ENCODE measurements at regions not wholly inside any gene's neighbourhood (a gene's known extent, or its start where the extent isn't known, plus 50 kb on each side); places are given as distances from the start of the nearest gene placed in this dataset.

DNA sequence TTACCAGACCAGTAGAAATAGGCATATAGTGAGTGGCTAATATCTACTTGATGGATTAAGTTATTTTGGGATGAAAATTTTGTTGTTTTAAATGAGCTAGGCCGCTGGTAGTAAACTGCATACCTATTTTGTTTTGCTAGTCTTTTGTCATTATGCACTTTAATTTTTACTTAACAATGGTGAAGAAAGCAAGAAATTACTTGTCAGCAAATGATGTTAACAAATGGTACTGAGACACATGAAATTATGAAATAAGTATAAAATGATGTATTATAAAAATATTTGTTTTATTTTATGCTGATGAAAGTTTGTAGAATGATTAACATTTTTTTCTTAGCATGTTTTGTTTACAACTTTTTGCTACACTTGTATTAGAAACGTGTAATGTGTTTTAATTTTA lies 807.7 kb downstream of the TBC1D32 start:
- no peak overlapping the region for H2AK5ac ChIP-seq (ENCODE audit: low read depth, low read length)
- no peak overlapping the region for H2BK20ac ChIP-seq (ENCODE audit: low read depth, low read length)
- H3K9me3 ChIP-seq (ENCODE audit: control insufficient read depth, insufficient read depth, low read length): peaks cover 2% of the 10 kb centered on the region; the same call in 1 of the 2 replicates
- no peak overlapping the region for H3K4me2 ChIP-seq (ENCODE audit: low read depth, low read length)
- POLR2A ChIA-PET (ENCODE audit: unreplicated experiment): no interaction called here
- WGBS, 2 experiments (ENCODE audit: extremely low coverage in 2 of 2, insufficient read length in 1 of 2): no CpG with 5 or more reads among the region's 2 CpGs
- no peaks in the 10 kb centered on the region for H3K36me3 ChIP-seq (ENCODE audit: control insufficient read depth, insufficient read depth, low read length)
- H4K91ac ChIP-seq (ENCODE audit: insufficient read depth, low read depth, low read length): no peak overlapping the region
- H2AK9ac ChIP-seq (replicated peaks; ENCODE audit: low read depth, low read length, poor library complexity): no peak overlapping the region
- H3K18ac ChIP-seq (ENCODE audit: low read depth, low read length): no peak overlapping the region
- H3K4me3 ChIP-seq (ENCODE audit: insufficient read depth, low read depth, low read length): no peak overlapping the region
- H2BK5ac ChIP-seq (ENCODE audit: low read depth, low read length, poor library complexity, severe bottlenecking): no peak overlapping the region
- no peak overlapping the region for H3K56ac ChIP-seq (ENCODE audit: extremely low read depth, insufficient read depth, low read length)
- H3K4me1 ChIP-seq (ENCODE audit: control insufficient read depth, insufficient read depth, low read length): no peaks in the 10 kb centered on the region
- no TSS peak for BruUV-seq (replicated peaks)
- H2AFZ ChIP-seq (replicated peaks; ENCODE audit: low read length, poor library complexity): no peak overlapping the region
- ATAC-seq (ENCODE audit: low read depth): no peak
- no peak overlapping the region for H2BK15ac ChIP-seq (ENCODE audit: low read depth, low read length)
- dilution Hi-C loops (cut with HindIII; ENCODE audit: low sequenced_read_pairs, unreplicated experiment): no loop called here
- in situ Hi-C loops (cut with MboI; ENCODE audit: low sequenced_read_pairs): no loop called here
- H3K27me3 ChIP-seq (ENCODE audit: control insufficient read depth, insufficient read depth, low read length): no peaks in the 10 kb centered on the region
- H4K20me1 ChIP-seq (ENCODE audit: insufficient read depth, low read length): no peaks in the 10 kb centered on the region
- no peak for DNase-seq
- no peak overlapping the region for H2BK120ac ChIP-seq (ENCODE audit: low read depth, low read length)
- H4K5ac ChIP-seq (ENCODE audit: low read depth, low read length): no peak overlapping the region
- no peak overlapping the region for H3K23ac ChIP-seq (ENCODE audit: low read depth, low read length)
- no peak overlapping the region for H4K8ac ChIP-seq (ENCODE audit: low read depth in 2 of 2, low read length in 2 of 2)
- no peak overlapping the region for H3K27ac ChIP-seq (ENCODE audit: insufficient read depth, low read length)
- intact Hi-C loops (cut with micrococcal nuclease): no loop called here
- no peaks in the 10 kb centered on the region for H3K79me1 ChIP-seq (ENCODE audit: low read depth in 1 of 2, low read length in 2 of 2)
- H3K9me1 ChIP-seq (ENCODE audit: insufficient read depth, low read length): no peaks in the 10 kb centered on the region
- CTCF ChIA-PET: no interaction called here
- no peak overlapping the region for H3K14ac ChIP-seq (replicated peaks; ENCODE audit: low read depth, low read length)
- no peak overlapping the region for H3K9ac ChIP-seq (ENCODE audit: low read depth, low read length)
- TF ChIP-seq MAZ (IDR thresholded peaks at IDR 0.05; ENCODE audit: borderline replicate concordance, low read depth, low read length) (no peak), FOS (IDR thresholded peaks at IDR 0.05; ENCODE audit: low read depth, low read length) (no peak), MXI1 (IDR thresholded peaks at IDR 0.05; ENCODE audit: borderline replicate concordance, low read depth, low read length) (no peak), RAD21 (IDR thresholded peaks at IDR 0.05; ENCODE audit: low read length) (no peak), CEBPB (IDR thresholded peaks at IDR 0.05; ENCODE audit: low read depth, low read length) (no peak), RCOR1 (IDR thresholded peaks at IDR 0.05; ENCODE audit: insufficient replicate concordance, low read length) (no peak), SMC3 (IDR thresholded peaks at IDR 0.05; ENCODE audit: low read depth, low read length) (no peak), BHLHE40 (IDR thresholded peaks at IDR 0.05; ENCODE audit: low read depth, low read length) (no peak), POLR2A (IDR thresholded peaks at IDR 0.05; ENCODE audit: low read depth, low read length) (no peak), MAFK (IDR thresholded peaks at IDR 0.05; ENCODE audit: low read depth, low read length) (no peak)
- TF ChIP-seq, protein P1, sequence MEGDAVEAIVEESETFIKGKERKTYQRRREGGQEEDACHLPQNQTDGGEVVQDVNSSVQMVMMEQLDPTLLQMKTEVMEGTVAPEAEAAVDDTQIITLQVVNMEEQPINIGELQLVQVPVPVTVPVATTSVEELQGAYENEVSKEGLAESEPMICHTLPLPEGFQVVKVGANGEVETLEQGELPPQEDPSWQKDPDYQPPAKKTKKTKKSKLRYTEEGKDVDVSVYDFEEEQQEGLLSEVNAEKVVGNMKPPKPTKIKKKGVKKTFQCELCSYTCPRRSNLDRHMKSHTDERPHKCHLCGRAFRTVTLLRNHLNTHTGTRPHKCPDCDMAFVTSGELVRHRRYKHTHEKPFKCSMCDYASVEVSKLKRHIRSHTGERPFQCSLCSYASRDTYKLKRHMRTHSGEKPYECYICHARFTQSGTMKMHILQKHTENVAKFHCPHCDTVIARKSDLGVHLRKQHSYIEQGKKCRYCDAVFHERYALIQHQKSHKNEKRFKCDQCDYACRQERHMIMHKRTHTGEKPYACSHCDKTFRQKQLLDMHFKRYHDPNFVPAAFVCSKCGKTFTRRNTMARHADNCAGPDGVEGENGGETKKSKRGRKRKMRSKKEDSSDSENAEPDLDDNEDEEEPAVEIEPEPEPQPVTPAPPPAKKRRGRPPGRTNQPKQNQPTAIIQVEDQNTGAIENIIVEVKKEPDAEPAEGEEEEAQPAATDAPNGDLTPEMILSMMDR (conservative IDR thresholded peaks at IDR 0.05; ENCODE audit: low read depth, low read length): no peak
- H3K4ac ChIP-seq (ENCODE audit: low read depth, low read length): no peak overlapping the region

All from IMR-90 (cell line).